GM21619 (cell line): ENCODE measurements at regions not wholly inside any gene's neighbourhood (a gene's known extent, or its start where the extent isn't known, plus 50 kb on each side); places are given as distances from the start of the nearest gene placed in this dataset.

Experiments used
- ATAC-seq: cut with Tn5 transposase; IDR thresholded peaks from one replicate; pipeline ENCODE4 v1.9.1; 2021; ENCODE audit not compliant: unreplicated experiment

GRCh38 chr6:130314271-130314670 lies 51.5 kb upstream of the TMEM200A start:
- ATAC-seq = peak; percentile 74

GRCh38 chr6:130313206-130313605 lies 52.6 kb upstream of the TMEM200A start:
- no peak for ATAC-seq

GRCh38 chr6:130309028-130309427 lies 56.8 kb upstream of the TMEM200A start:
- ATAC-seq = no peak

- ATAC-seq = no peak
Observed at GRCh38 chr6:130307752-130308361, 58.0 kb upstream of the TMEM200A start.

GRCh38 chr6:130306377-130306776 lies 59.4 kb upstream of the TMEM200A start:
- no peak for ATAC-seq

DNA sequence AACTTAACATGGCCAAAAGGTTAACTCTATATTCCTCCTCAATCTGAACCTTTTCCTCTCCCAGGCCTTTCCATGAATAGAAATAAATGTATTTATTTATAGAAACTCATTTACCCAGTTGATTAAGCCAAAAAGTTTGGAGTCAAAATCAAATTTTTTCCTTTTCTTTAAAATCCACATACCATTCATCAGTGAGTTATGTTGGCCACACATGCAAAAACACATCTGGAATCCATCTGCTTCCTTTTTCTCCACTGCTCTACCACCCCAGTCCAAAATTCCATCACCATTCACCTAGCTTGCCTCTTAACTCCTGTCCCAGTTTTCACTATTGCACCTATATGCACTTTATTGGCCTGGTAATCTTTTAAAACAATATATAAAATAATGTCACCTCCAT lies 62.4 kb upstream of the TMEM200A start:
- ATAC-seq = no peak

GRCh38 chr6:130298258-130298657 lies 67.6 kb upstream of the TMEM200A start:
- ATAC-seq = no peak

GRCh38 chr6:130296854-130297253 lies 69.0 kb upstream of the TMEM200A start:
- ATAC-seq = no peak

GRCh38 chr6:130293800-130294199 lies 71.0 kb upstream of the SAMD3 start:
- ATAC-seq = peak; percentile 80

DNA sequence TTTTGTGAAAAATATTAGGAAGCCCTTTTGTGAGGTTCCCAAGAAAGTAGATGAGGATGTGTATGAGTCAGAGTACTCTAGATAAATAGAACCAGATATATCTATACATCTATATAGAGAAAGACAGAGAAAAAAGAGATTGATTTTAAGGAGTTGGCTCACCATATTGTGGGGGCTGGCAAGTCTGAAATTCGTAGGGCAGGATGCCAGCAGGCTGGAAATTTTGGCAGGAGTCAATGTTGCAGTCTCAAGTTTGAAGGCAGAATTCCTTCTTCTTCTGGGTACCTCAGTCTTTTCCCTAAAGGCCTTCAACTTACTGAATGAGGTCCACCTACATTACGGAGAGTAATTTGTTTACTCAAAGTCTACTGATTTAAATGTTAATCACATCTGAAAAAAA lies 65.3 kb upstream of the SAMD3 start:
- no peak for ATAC-seq

- ATAC-seq = peak; percentile 80
Observed at GRCh38 chr6:130282234-130282995, 59.7 kb upstream of the SAMD3 start.

GRCh38 chr6:130276507-130276906 lies 53.8 kb upstream of the SAMD3 start:
- no peak for ATAC-seq

DNA sequence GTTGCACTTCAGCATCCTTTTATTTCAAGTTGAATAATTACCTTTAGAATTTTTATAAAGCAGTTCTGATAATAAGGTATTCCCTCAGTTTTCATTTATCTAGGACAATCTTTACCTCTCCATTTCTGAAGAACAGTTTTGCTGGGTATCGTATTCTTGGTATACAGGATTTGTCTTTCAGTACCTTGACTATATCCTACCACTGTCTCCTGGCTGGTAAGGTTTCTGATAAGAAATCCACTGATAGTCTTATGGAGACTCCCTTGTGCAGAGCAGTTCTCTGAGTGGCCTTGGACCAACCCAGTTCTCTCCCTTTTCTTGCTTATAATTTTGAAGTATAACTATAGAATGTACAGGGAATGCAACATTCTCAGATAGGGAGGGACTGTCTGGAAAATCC lies 51.3 kb upstream of the SAMD3 start:
- no peak for ATAC-seq
